Stimulated activated CD4-positive, alpha-beta T cell treated with anti-CD3 and anti-CD28 coated beads, TNF-alpha, amount 100 ng/mL, for 48 hours (primary cell): ENCODE measurements at regions not wholly inside any gene's neighbourhood (a gene's known extent, or its start where the extent isn't known, plus 50 kb on each side); places are given as distances from the start of the nearest gene placed in this dataset.

Source experiments
- DNase-seq, 3 donors: peaks; one replicate each; pipeline ENCODE4 v3.0.0-alpha.2; 2020; ENCODE audit warnings: low read depth in 3 of 3

GRCh38 chrX:33465137-33465536 lies 253.8 kb upstream of the DMD start:
- DNase-seq: no peak

GRCh38 chrX:33457102-33457501 lies 245.8 kb upstream of the DMD start:
- no peak for DNase-seq

- DNase-seq: no peak
These were observed 235.9 kb upstream of the DMD start for GRCh38 chrX:33447285-33447684.

- peak in 1 of 3 donors; percentile 26 for DNase-seq
These were observed 223.1 kb upstream of the DMD start for GRCh38 chrX:33434256-33435092.

- no peak for DNase-seq
These were observed 205.0 kb upstream of the DMD start for GRCh38 chrX:33416273-33416805.

- no peak for DNase-seq
These were observed 204.1 kb upstream of the DMD start for GRCh38 chrX:33415459-33415858.

GRCh38 chrX:33385546-33385945 lies 174.2 kb upstream of the DMD start:
- no peak for DNase-seq

- DNase-seq: no peak
These were observed 168.5 kb upstream of the DMD start for GRCh38 chrX:33379839-33380238.

- DNase-seq: no peak
These were observed 146.3 kb upstream of the DMD start for GRCh38 chrX:33357606-33358005.

- DNase-seq: no peak
These were observed 127.9 kb upstream of the DMD start for GRCh38 chrX:33339219-33339618.

- DNase-seq: no peak
These were observed 125.4 kb upstream of the DMD start for GRCh38 chrX:33336783-33337182.

- DNase-seq: no peak
These were observed 121.9 kb upstream of the DMD start for GRCh38 chrX:33333271-33333670.

- no peak for DNase-seq
These were observed 119.4 kb upstream of the DMD start for GRCh38 chrX:33330798-33331197.

GRCh38 chrX:33324099-33324498 lies 112.8 kb upstream of the DMD start:
- DNase-seq: no peak

- DNase-seq: no peak
These were observed 96.6 kb upstream of the DMD start for GRCh38 chrX:33307911-33308354.

GRCh38 chrX:33298622-33299021 lies 87.3 kb upstream of the DMD start:
- DNase-seq: no peak

GRCh38 chrX:33285550-33285949 lies 74.2 kb upstream of the DMD start:
- no peak for DNase-seq

GRCh38 chrX:33277046-33277445 lies 65.7 kb upstream of the DMD start:
- no peak for DNase-seq

- DNase-seq: no peak
These were observed 62.2 kb upstream of the DMD start for GRCh38 chrX:33273535-33273934.

GRCh38 chrX:33272986-33273385 lies 61.6 kb upstream of the DMD start:
- no peak for DNase-seq
